ENCODE measurements at regions not wholly inside any gene's neighbourhood (a gene's known extent, or its start where the extent isn't known, plus 50 kb on each side); places are given as distances from the start of the nearest gene placed in this dataset.
"Not testable (repeated sequence)": the region's sequence is repeated elsewhere in the genome, so short reads cannot be mapped to it uniquely, and the experiment has no call there.

DNA sequence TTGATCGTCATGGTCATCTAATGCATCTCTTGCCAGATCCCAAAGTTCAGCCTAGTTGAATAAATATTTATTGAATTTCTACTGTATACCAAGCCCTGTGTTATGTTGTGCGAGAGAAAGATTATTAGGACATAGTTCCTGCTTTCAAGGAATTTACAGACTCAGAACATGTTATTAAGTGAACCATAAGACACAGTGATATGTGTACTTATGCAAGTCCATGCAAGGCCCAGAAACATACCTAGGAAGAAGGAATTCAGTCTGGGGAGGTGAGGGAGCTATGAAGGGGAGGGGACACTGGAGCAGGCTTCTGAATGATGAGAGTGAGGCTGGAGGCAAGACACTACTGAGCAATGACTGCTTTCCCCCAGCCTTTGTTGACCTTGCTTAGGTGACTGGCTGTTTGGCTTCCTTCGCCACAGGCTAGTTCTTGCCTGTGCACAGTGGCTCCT is 81.4 kb downstream of the ACAA2 start:
- FAIRE-seq (no peak), DNase-seq (ENCODE audit: insufficient read length, low spot score) (no peak)
- no peak for TF ChIP-seq POLR2AphosphoS5 (IDR thresholded peaks at IDR 0.05; ENCODE audit: low read depth, low read length)
- no peak for TF ChIP-seq SPI1 (IDR thresholded peaks at IDR 0.05; ENCODE audit: low read depth, low read length)
- TF ChIP-seq POLR2A (IDR thresholded peaks at IDR 0.05; ENCODE audit: low read depth, low read length): no peak
- TF ChIP-seq PAX5 (IDR thresholded peaks at IDR 0.05; ENCODE audit: insufficient read depth, low read length, severe bottlenecking): no peak
- TF ChIP-seq POU2F2 (IDR thresholded peaks at IDR 0.05; ENCODE audit: low read depth, low read length): no peak
- no peak for TF ChIP-seq TAF1 (IDR thresholded peaks at IDR 0.05; ENCODE audit: low read depth, low read length)

DNA sequence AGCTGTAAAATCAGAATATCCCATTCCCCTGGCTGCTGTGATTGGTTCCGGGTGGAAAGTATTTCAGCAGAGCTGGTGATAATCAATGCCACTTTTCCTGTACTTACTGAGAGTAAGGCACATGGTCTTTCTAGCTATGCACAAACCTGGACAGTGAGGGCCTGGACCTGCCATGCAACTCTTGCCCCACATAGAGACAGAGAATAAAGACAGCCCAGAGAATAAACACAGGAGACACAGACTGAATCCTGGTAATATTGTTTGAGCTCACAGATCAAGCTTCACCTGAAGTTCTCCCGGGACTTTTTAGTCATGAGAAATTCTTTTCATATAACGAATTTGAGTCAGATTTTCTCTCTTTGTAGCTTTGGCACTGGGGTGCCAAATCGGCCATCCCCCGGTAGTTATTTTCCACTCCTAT is 81.9 kb downstream of the ACAA2 start:
- FAIRE-seq: no peak
- no peak for DNase-seq (ENCODE audit: insufficient read length, low spot score)
- TF ChIP-seq POLR2AphosphoS5 (IDR thresholded peaks at IDR 0.05; ENCODE audit: low read depth, low read length): no peak
- no peak for TF ChIP-seq TAF1 (IDR thresholded peaks at IDR 0.05; ENCODE audit: low read depth, low read length)
- no peak for TF ChIP-seq SPI1 (IDR thresholded peaks at IDR 0.05; ENCODE audit: low read depth, low read length)
- TF ChIP-seq PAX5 (IDR thresholded peaks at IDR 0.05; ENCODE audit: insufficient read depth, low read length, severe bottlenecking): no peak
- TF ChIP-seq POLR2A (IDR thresholded peaks at IDR 0.05; ENCODE audit: low read depth, low read length): no peak

DNA sequence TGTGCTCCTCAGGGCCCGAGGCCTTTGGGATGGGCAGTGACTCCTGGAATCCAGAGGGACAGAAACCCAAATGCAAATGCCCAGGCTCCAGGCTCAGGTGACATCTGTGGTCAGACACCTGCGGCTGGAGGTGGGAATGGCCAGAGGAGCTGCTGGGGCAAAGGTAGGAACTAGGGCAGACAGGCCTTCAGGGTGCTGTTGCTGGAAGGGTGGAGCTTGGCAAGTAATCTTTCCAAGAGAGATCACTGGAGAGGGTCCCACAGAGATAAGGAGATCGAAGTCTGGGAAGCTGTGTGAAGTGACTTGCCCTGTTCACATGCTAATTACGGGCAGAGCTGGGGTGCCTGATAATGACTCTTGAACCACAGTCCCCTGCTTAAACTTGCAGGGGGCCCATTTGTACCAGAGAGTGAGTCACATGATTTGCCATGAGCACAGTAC is 82.4 kb downstream of the ACAA2 start:
- no peak for TF ChIP-seq POLR2AphosphoS5 (IDR thresholded peaks at IDR 0.05; ENCODE audit: low read depth, low read length)
- TF ChIP-seq POLR2A (IDR thresholded peaks at IDR 0.05; ENCODE audit: low read depth, low read length): no peak
- TF ChIP-seq TAF1 (IDR thresholded peaks at IDR 0.05; ENCODE audit: low read depth, low read length): no peak
- TF ChIP-seq POU2F2 (IDR thresholded peaks at IDR 0.05; ENCODE audit: low read depth, low read length): no peak
- FAIRE-seq: no peak
- no peak for DNase-seq (ENCODE audit: insufficient read length, low spot score)

DNA sequence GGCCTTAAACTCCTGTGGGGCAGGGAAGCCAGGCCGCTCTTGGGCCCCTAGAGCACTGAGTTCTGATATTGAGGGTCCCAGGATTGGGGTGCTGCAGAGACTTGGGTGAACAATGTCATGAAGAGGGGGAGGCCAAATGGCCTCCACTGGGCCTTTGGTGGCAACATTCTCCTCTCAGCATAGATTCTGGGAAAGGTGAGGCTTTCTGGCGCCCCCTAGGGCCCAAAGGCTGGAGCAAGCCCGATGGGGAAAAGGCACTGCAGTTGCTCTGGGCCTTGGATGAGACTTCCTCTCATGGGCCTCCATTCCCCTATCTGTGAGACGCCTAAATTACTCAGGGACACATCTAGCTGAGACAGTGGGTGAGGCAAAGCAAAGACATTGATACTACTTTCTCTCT is 84.8 kb downstream of the ACAA2 start:
- DNase-seq (ENCODE audit: insufficient read length, low spot score): peak; percentile 36
- TF ChIP-seq POLR2AphosphoS5 (IDR thresholded peaks at IDR 0.05; ENCODE audit: low read depth, low read length) (no peak), TAF1 (IDR thresholded peaks at IDR 0.05; ENCODE audit: low read depth, low read length) (no peak), POLR2A (IDR thresholded peaks at IDR 0.05; ENCODE audit: low read depth, low read length) (no peak), POU2F2 (IDR thresholded peaks at IDR 0.05; ENCODE audit: low read depth, low read length) (no peak), PAX5 (IDR thresholded peaks at IDR 0.05; ENCODE audit: insufficient read depth, low read length, severe bottlenecking) (no peak), SPI1 (IDR thresholded peaks at IDR 0.05; ENCODE audit: low read depth, low read length) (no peak; the same call in 1 of the 2 replicates)
- no peak for FAIRE-seq

DNA sequence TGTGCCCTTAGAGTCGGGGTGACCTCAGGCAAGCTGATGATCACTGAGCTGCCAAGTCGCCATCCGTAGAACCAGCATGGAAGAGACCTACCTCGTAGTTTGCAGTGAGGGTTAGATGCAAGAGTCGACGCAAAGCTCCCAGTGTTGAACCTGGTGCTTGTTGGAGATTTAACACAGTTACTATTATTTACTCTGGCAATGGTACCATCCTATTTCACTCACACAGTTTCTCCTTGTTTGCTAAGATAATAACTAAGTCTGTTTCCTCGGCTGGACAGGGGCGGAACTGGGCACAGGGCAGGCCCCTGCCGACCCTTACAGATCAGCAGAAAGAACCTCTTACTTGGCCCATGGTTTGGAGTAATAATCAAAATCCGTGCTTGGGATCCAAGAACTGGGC is 85.5 kb downstream of the ACAA2 start:
- TF ChIP-seq SPI1 (IDR thresholded peaks at IDR 0.05; ENCODE audit: low read depth, low read length) (no peak), TAF1 (IDR thresholded peaks at IDR 0.05; ENCODE audit: low read depth, low read length) (no peak)
- FAIRE-seq: no peak

DNA sequence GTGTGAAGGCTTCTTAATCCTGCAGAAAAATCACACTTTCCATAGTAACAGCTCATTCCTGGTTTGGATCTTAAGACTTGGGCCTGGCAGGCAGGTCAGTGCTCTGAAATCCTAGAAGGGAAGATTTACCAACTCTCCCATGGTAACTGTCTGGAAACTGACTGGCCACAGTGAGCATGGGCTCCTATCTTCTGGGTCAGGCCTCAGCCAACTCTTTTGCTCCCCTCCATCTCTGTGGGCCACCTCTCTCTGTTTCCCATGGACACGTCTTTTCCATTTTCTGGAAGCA is 86.7 kb downstream of the ACAA2 start:
- DNase-seq (ENCODE audit: insufficient read length, low spot score) (no peak), FAIRE-seq (no peak)
- TF ChIP-seq TAF1 (IDR thresholded peaks at IDR 0.05; ENCODE audit: low read depth, low read length) (no peak), POLR2A (IDR thresholded peaks at IDR 0.05; ENCODE audit: low read depth, low read length) (no peak), POU2F2 (IDR thresholded peaks at IDR 0.05; ENCODE audit: low read depth, low read length) (no peak), PAX5 (IDR thresholded peaks at IDR 0.05; ENCODE audit: insufficient read depth, low read length, severe bottlenecking) (no peak), POLR2AphosphoS5 (IDR thresholded peaks at IDR 0.05; ENCODE audit: low read depth, low read length) (no peak), SPI1 (IDR thresholded peaks at IDR 0.05; ENCODE audit: low read depth, low read length) (no peak)

More for the DNA sequence above, 85.5 kb downstream of the ACAA2 start:
- no peak for DNase-seq (ENCODE audit: insufficient read length, low spot score)

DNA sequence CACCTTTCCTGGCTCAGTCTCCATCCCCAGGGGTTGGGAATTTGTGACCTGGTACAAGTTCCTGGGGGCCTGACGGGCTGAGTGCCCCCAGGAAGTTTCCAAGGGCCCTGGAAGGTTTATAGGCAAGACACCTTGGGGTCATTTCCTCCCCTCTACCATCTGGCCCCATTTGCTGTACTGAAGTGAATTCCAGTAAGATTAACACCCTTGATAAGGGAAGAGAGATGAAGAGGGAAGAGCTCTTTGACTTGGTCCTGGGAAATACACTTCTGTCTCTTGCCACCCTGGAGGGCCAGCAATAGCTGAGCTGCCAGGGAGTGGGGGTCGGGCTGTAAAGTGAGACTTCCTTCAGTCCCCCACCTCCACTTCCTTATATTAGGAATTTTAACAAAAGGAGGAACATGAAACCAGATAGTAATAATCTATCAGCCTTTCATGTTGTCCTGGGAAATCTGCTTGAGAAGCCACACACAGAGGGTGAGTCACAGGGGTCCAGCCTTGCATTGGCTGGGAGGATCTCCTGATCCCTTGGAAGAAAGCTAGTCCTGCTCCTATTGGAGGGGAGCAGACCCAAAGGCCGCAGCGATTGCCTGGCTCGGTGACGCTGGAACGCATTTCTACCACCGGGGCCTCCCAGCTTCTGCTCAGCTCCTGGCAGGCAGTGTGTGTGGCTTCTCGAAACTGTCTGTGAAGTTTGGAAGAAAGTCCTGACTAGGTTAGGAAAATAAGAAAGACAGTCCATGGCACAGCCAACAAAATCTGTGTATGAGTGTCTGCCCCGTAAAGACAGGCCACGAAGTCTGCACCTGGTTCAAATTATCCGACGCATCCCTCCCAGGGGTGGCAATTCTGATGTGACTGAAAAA is 87.3 kb downstream of the ACAA2 start:
- DNase-seq (ENCODE audit: insufficient read length, low spot score) (no peak), FAIRE-seq (no peak)
- TF ChIP-seq PAX5 (IDR thresholded peaks at IDR 0.05; ENCODE audit: insufficient read depth, low read length, severe bottlenecking): no peak
- TF ChIP-seq POLR2AphosphoS5 (IDR thresholded peaks at IDR 0.05; ENCODE audit: low read depth, low read length): no peak
- no peak for TF ChIP-seq SPI1 (IDR thresholded peaks at IDR 0.05; ENCODE audit: low read depth, low read length)
- no peak for TF ChIP-seq POLR2A (IDR thresholded peaks at IDR 0.05; ENCODE audit: low read depth, low read length)
- TF ChIP-seq TAF1 (IDR thresholded peaks at IDR 0.05; ENCODE audit: low read depth, low read length): no peak

DNA sequence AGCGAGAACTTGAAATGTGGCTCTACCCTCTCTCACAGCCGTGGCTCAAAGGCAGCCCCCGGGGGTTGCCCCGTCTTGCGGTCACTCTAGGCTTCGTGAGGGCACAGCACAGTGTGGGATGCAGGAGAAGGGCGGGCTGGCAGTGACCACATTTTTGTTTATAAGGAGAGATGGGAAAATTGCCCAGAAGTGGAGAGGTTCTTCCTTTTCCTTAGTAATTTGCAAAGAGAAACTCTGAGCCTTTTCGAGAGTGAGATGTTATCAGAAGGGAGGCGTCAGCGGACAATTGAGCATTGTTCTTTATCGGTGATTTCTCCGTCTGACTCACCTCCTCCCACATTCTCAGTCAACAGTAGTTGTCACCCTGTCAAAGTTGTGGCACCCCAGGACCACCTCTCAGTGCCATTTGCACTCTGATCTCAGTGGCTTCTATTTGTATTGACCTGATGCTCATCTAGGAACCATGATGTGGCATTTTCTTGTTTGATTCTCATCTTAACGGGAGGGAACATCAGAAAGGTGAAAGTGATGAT is 89.6 kb downstream of the ACAA2 start:
- DNase-seq (ENCODE audit: insufficient read length, low spot score) (peak; percentile 15), FAIRE-seq (peak; percentile 84)
- TF ChIP-seq POLR2A (IDR thresholded peaks at IDR 0.05; ENCODE audit: low read depth, low read length) (no peak), POLR2AphosphoS5 (IDR thresholded peaks at IDR 0.05; ENCODE audit: low read depth, low read length) (no peak), TAF1 (IDR thresholded peaks at IDR 0.05; ENCODE audit: low read depth, low read length) (no peak), SPI1 (IDR thresholded peaks at IDR 0.05; ENCODE audit: low read depth, low read length) (no peak), PAX5 (IDR thresholded peaks at IDR 0.05; ENCODE audit: insufficient read depth, low read length, severe bottlenecking) (no peak), POU2F2 (IDR thresholded peaks at IDR 0.05; ENCODE audit: low read depth, low read length) (no peak)

DNA sequence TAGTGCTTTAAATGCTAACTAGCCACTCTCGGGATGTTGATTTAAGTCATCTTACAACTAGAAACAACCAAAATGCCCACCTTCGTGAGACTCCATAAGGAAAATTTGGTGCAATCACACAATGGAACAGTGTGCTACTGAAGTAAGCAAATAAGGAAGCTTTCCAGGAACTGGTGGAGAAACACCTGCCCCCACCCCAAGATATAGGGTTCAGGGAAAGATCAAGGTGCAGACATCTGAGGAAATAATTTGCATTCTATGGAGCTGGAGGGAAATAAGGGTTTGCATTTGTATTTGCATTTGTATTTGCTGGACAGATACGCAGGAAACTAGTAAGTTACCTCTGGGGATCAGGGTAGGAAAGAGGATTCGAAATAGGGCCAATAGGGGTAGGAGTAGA is 90.9 kb downstream of the ACAA2 start:
- no peak for TF ChIP-seq SPI1 (IDR thresholded peaks at IDR 0.05; ENCODE audit: low read depth, low read length)
- no peak for TF ChIP-seq PAX5 (IDR thresholded peaks at IDR 0.05; ENCODE audit: insufficient read depth, low read length, severe bottlenecking)
- no peak for TF ChIP-seq POLR2AphosphoS5 (IDR thresholded peaks at IDR 0.05; ENCODE audit: low read depth, low read length)
- TF ChIP-seq POLR2A (IDR thresholded peaks at IDR 0.05; ENCODE audit: low read depth, low read length): no peak
- TF ChIP-seq TAF1 (IDR thresholded peaks at IDR 0.05; ENCODE audit: low read depth, low read length): no peak
- TF ChIP-seq POU2F2 (IDR thresholded peaks at IDR 0.05; ENCODE audit: low read depth, low read length): no peak
- DNase-seq (ENCODE audit: insufficient read length, low spot score) (no peak), FAIRE-seq (no peak)

DNA sequence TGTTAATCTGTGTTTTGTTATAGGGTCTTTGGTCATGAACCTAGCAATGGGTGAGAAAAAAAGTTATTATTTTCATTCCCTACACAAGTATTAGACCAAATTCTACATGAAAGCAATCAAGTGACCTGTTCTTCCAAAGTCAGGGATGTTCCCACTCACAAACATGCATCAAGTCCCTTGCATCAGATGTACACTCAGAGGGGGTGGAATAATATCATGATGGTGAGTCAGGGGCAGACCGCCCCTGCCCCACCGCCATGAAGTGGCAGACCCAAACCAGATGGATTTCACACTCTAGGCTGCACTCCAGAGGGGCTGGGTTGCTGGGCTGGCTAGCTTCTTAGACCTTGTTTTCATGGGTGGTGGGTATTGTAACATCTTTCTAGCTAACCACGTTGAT is 91.4 kb downstream of the ACAA2 start:
- DNase-seq (ENCODE audit: insufficient read length, low spot score) (no peak), FAIRE-seq (no peak)
- TF ChIP-seq SPI1 (IDR thresholded peaks at IDR 0.05; ENCODE audit: low read depth, low read length) (no peak), POLR2A (IDR thresholded peaks at IDR 0.05; ENCODE audit: low read depth, low read length) (no peak), POLR2AphosphoS5 (IDR thresholded peaks at IDR 0.05; ENCODE audit: low read depth, low read length) (no peak)

DNA sequence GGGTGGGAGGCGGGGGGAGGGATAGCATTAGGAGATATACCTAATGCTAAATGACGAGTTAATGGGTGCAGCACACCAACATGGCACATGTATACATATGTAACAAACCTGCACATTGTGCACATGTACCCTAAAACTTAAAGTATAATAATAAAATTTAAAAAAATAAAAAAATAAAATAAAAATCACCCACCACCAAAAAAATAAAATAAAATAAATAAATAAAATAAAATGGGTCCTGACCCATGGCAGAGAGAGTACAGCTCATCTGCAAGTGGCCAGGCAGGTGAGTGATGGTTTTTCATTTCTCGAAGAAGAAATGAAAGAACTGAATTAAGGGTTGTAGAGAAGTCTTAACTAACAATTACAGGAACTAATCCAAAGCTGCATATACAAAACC is 92.4 kb downstream of the ACAA2 start:
- FAIRE-seq; DNase-seq (ENCODE audit: insufficient read length, low spot score): not testable (repeated sequence)

All from GM12891 (cell line).